ENCODE measurements at regions not wholly inside any gene's neighbourhood (a gene's known extent, or its start where the extent isn't known, plus 50 kb on each side); places are given as distances from the start of the nearest gene placed in this dataset.

DNA sequence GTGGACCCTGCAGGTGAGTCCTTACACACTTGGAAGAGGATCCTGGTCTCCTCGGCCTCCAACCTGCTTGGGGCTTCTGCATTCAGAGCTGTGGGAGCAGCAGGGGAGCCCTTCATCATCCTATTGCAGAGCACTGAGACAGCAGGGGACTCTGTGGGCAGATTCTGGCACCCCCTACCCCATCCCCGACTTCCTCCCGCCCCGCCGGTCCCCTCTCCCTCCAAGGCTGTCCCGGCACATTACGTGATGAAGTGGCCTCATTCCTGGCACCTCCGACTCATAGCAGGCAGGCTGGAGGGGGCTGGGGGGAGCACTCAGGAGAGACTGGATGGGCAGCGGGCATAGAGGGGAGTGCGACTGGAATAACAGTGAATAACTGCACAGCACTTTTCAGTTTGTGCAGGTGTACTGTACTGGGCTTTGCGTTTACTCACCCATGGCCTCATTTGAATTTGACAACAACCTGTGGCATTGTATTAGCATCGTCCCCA, 394.1 kb downstream of the MATN1 start:
- TF ChIP-seq YY1 (IDR thresholded peaks at IDR 0.05; ENCODE audit: insufficient read depth, insufficient read length) = no peak
- TF ChIP-seq SUZ12 (IDR thresholded peaks at IDR 0.05; ENCODE audit: extremely low read depth, insufficient read depth, insufficient read length) = no peak

Data from NT2/D1 (cell line).